ENCODE measurements at regions not wholly inside any gene's neighbourhood (a gene's known extent, or its start where the extent isn't known, plus 50 kb on each side); places are given as distances from the start of the nearest gene placed in this dataset.

DNA sequence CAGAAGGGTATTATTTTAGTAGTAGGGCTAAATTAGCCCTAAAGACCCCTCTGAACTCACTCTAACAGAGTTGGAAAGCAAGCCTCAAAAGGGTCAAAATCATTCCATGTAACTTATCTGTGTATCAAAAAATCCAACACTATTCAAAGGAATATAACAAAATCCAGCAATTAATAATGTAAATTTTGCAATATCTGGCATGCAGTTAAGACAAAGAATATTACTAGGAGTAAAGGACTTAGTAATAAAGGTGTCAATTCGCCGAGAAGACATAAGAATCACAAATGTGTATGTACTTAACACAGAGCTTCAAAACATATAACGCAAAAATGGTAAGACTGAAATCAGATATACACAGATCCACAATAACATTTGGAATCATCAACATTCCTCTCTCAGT, 71.2 kb upstream of the PFN2 start (continued):
- TF ChIP-seq, protein P1, sequence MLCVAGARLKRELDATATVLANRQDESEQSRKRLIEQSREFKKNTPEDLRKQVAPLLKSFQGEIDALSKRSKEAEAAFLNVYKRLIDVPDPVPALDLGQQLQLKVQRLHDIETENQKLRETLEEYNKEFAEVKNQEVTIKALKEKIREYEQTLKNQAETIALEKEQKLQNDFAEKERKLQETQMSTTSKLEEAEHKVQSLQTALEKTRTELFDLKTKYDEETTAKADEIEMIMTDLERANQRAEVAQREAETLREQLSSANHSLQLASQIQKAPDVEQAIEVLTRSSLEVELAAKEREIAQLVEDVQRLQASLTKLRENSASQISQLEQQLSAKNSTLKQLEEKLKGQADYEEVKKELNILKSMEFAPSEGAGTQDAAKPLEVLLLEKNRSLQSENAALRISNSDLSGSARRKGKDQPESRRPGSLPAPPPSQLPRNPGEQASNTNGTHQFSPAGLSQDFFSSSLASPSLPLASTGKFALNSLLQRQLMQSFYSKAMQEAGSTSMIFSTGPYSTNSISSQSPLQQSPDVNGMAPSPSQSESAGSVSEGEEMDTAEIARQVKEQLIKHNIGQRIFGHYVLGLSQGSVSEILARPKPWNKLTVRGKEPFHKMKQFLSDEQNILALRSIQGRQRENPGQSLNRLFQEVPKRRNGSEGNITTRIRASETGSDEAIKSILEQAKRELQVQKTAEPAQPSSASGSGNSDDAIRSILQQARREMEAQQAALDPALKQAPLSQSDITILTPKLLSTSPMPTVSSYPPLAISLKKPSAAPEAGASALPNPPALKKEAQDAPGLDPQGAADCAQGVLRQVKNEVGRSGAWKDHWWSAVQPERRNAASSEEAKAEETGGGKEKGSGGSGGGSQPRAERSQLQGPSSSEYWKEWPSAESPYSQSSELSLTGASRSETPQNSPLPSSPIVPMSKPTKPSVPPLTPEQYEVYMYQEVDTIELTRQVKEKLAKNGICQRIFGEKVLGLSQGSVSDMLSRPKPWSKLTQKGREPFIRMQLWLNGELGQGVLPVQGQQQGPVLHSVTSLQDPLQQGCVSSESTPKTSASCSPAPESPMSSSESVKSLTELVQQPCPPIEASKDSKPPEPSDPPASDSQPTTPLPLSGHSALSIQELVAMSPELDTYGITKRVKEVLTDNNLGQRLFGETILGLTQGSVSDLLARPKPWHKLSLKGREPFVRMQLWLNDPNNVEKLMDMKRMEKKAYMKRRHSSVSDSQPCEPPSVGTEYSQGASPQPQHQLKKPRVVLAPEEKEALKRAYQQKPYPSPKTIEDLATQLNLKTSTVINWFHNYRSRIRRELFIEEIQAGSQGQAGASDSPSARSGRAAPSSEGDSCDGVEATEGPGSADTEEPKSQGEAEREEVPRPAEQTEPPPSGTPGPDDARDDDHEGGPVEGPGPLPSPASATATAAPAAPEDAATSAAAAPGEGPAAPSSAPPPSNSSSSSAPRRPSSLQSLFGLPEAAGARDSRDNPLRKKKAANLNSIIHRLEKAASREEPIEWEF (CRISPR knock-in tag; IDR thresholded peaks at IDR 0.05) = no peak
- TF ChIP-seq TCF7L2 (IDR thresholded peaks at IDR 0.05; ENCODE audit: low read depth, low read length) (no peak), SAFB2 (IDR thresholded peaks at IDR 0.05; ENCODE audit: borderline replicate concordance, low read depth, low read length, severe bottlenecking) (no peak), ADNP (tag; IDR thresholded peaks at IDR 0.05) (no peak)

DNA sequence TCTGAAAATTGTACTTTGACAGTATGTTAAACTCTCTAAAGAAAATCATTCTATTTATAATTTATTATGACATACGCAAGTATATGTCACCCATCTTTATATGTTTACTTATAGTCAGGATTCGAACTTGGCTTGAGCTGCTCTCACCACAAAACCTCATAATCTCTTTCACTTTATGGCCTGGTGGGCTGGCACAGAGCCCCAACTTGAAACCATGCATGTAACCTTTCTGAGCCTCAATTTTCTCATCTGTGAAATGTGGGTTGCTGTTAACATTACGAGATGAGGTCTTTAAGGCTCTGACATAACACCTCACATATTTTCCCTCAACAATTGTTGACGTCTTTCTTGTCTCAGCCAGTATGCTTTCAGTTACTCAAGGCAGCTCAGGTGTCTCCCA, 69.4 kb upstream of the PFN2 start:
- Histone ChIP-seq H2AFZ (ENCODE audit: low read depth, low read length) (no peak overlapping the region), H3K9ac (ENCODE audit: insufficient read depth in 1 of 2, low read depth in 2 of 2, low read length in 2 of 2) (no peak overlapping the region), H3K27me3 (ENCODE audit: control insufficient read depth in 2 of 2, insufficient read depth in 2 of 2, low read length in 2 of 2) (peaks cover 0 to 5% of the 10 kb centered on the region in 2 experiments; a peak in 1 of 5 replicates), H3K79me2 (ENCODE audit: control insufficient read depth, insufficient read depth, low read length) (no peaks in the 10 kb centered on the region), H3K4me3 (no peak overlapping the region), H3K27ac (ENCODE audit: extremely low read depth, low read depth, low read length) (no peak overlapping the region), H4K20me1 (replicated peaks; ENCODE audit: control insufficient read depth, insufficient read depth, low read length) (no peaks in the 10 kb centered on the region), H3K36me3 (ENCODE audit: control insufficient read depth, insufficient read depth, low read length) (no peaks in the 10 kb centered on the region), H3K4me1 (replicated peaks in 1 of 2; ENCODE audit: control insufficient read depth in 2 of 2, insufficient read depth in 2 of 2, low read length in 2 of 2) (no peaks in the 10 kb centered on the region), H3K9me1 (ENCODE audit: control insufficient read depth, insufficient read depth, low read length) (no peaks in the 10 kb centered on the region), H3K9me3 (replicated peaks; ENCODE audit: control insufficient read depth, insufficient read depth, low read depth, low read length) (no peaks in the 10 kb centered on the region), H3K4me2 (ENCODE audit: insufficient read depth, low read length) (no peak overlapping the region)
- WGBS (ENCODE audit: insufficient coverage, low coverage, missing lambda C conversion rate) = 6% methylated on average over 4 of the region's 4 CpGs
- CTCF ChIA-PET (ENCODE audit: low intra/inter-chr PET ratio) = no interaction called here
- FAIRE-seq (no peak), ATAC-seq (no peak), DNase-seq (ENCODE audit: extremely low read depth in 1 of 4, low spot score in 3 of 4) (no peak)
- BruUV-seq (replicated peaks) = no TSS peak
- POLR2A ChIA-PET = no interaction called here
- in situ Hi-C loops (cut with MboI) = no loop called here
- intact Hi-C loops (cut with micrococcal nuclease) = no loop called here
- TF ChIP-seq TOE1 (IDR thresholded peaks at IDR 0.05; ENCODE audit: borderline replicate concordance) (no peak), TOE1 (CRISPR knock-in tag; IDR thresholded peaks at IDR 0.05; ENCODE audit: borderline replicate concordance, low read depth) (no peak), SIN3B (IDR thresholded peaks at IDR 0.05; ENCODE audit: low read depth) (no peak), MECOM (CRISPR knock-in tag; IDR thresholded peaks at IDR 0.05) (no peak), ZNF695 (CRISPR knock-in tag; IDR thresholded peaks at IDR 0.05) (no peak)
